ENCODE measurements at regions not wholly inside any gene's neighbourhood (a gene's known extent, or its start where the extent isn't known, plus 50 kb on each side); places are given as distances from the start of the nearest gene placed in this dataset.
"Not testable (repeated sequence)": the region's sequence is repeated elsewhere in the genome, so short reads cannot be mapped to it uniquely, and the experiment has no call there.

DNA sequence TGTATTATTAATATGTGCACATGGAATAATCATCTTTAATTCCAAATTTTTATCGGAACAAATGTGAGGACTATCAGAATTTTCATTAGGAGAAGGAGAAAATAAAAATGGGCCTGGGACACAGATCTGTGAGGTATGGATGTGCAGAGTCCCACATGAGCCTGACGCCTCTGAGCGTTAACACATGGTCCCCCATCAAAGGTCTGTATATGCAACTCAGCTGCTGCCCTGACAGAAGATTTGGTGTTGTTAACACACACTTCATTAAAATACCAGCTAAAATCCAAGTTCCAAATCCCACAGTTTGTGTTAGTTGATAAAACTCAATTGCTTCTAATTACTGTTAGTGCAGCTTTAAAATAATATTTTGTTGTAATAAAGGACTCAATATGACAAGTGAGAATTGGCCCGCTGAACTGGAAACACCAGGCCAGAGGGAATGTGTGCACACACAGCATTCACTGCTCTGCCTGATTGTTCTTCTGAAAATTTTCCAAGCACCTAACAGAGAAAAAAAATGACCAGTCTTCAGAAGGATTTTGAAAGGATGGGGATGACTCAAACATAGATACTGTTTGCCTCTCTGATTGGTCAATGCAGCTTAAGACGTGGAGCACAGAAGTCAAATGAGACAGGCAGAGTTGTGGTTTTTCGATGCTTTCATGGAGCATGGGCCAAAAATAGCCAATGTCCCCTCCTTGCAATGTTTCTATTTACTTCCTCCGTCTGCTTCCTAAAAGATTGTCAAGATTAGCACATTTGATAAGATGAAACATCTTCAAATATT lies 266.6 kb downstream of the NKX6-1 start:
- DNase-seq (ENCODE audit: extremely low read depth, low read depth, low spot score), result no peak

DNA sequence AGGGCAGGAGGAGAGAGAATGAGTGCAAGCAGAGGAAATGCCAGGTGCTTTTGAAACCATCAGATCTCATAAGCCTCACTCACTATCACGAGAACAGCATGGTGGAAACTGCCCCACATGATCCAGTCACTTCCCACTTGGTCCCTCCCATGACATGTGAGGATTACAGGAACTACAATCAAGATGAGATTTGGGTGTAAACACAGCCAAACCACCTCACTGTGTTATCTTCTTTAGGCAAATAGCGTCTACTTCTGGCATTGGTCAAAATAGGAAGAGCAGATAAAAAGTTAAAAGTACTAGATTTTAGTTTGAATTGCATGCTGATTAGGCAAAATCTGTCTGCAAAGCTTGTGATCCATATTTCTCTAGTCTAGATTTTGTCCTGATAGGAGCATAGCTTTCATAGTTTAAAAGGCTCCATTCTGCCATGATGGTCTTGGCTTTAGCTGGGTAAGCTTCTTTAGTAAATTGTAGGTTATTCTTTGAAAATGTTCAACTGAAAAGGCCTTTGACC lies 267.5 kb downstream of the NKX6-1 start:
- no peak for DNase-seq (ENCODE audit: extremely low read depth, low read depth, low spot score)

DNA sequence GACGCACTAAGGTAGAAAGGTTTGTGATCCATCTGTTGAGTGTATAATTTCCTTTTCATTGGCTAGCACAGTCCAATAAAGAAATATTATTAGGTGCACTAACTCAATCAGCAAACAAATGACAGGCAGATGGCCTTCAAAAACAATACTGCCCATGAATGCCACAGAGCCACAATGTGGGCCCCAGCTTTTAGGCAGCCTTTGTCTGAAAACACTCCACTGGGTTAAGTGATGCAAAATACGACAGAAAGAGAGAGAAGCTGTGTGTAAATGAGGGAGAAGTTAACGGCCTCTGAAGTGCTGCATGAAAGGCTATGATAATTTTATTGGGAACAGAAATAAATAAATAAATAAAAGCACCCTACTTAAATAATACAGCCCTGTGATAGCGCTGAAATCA lies 274.6 kb downstream of the NKX6-1 start:
- no peak for DNase-seq (ENCODE audit: extremely low read depth, low read depth, low spot score)

DNA sequence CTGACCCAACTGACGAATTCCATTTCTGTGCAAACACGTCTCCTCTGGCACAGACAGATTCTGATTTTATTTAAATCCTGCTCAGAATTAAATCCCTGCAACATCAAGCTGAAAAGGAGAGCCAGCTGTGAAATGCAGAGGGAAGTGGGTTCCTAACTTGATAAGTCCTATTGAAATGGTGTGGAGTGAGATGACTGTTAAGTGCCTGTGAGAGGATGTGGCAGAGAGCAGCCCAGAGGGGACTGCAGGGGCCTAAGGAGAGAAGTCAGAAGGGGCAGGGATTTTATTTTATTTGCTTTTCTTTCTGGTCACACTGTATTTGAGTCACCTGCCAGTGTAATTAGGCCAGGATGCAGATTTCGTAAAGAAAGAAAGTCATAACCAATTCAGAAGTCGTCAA lies 277.4 kb downstream of the NKX6-1 start:
- DNase-seq (ENCODE audit: extremely low read depth, low read depth, low spot score), result no peak

DNA sequence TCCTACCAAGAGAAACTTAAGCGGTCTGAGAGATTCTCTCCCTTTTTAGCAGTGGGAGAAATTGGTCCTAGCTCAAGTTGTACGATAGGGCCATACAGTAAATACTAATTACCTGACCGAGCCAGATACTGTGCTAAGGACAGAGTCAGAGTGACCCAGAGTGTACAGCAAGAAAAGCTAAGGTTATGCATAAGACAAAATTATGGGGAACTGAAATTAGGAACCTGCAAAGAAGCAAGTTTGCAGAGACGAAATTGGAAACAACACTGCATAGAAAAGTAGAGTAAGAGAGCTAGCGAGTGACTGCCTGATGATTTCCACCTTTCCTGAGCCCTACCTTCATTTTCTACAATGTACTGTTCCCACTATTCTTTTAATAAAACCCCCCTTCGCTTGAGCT lies 278.1 kb downstream of the NKX6-1 start:
- DNase-seq (ENCODE audit: extremely low read depth, low read depth, low spot score), result no peak

DNA sequence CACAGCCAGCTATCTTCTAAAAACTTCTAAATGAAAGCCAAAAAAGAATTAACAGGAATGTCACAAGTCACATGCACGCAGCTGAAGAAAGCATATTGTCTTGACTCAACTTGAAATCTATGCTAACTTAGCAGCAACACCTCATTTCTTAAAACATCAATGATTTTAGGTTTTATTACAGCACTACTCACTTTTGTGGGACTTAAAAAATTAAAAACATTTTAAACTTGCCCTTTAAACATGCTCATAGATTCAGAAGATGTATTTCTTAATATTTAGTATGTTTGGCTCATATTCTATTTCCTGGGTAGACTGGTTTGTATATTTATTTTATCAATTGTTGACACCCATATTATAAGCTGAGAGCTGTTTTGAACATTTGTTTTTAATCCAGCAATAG lies 279.4 kb downstream of the NKX6-1 start:
- DNase-seq (ENCODE audit: extremely low read depth, low read depth, low spot score), result no peak

DNA sequence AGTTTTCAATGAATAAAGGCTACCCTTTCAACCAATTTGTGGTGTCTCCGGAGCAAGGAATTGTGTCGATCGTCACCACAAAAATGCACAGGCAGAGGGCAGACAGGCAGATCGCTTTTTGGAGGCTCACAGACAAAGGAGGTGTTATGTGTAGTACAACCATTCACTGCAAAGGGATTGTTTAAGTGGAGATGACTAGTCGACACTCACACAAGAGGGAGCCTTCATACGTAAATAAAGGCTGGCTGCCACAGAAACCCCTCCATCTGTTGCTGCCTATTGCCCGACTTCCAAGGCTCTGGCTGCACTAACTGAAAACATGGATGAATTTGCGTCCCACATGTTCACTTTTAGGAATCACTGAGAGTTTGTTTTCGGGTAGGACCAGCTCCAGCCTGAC lies 281.1 kb downstream of the NKX6-1 start:
- DNase-seq (ENCODE audit: extremely low read depth, low read depth, low spot score), result no peak

DNA sequence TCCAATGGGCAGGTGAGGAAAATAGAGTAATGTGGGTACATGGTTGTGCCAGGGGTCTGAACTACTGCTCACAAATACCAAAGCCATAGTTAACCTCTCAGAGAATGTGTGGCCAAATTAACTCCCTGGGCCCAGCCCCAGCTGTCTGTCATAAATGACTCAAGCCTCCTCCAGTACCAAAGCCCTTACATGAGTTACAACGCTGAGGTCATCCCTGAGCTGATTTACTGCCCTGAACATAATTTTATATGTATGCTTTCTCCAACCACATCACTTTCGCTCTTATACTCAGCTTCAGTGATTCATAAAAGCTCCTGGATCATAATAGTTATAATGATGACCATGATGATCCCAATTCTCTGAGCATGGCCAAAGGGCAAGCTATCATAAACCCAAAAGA lies 283.9 kb downstream of the NKX6-1 start:
- no peak for DNase-seq (ENCODE audit: extremely low read depth, low read depth, low spot score)

DNA sequence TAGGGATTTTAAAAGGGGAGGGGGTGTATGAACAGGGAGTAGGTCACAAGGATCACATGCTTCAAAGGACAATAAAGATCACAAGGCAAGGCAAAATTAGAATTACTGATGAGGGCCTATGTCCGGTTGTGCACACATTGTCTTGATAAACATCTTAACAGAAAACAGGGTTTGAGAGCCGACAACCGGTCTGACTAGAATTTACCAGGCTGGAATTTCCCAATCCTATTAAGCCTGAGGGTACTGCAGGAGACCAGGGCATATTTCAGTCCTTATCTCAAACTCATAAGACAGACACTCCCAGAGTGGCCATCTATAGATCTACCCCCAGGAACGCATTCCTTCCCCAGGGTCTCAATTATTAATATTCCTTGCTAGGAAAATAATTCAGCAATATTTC lies 292.9 kb downstream of the NKX6-1 start:
- DNase-seq (ENCODE audit: extremely low read depth, low read depth, low spot score), result not testable (repeated sequence)

DNA sequence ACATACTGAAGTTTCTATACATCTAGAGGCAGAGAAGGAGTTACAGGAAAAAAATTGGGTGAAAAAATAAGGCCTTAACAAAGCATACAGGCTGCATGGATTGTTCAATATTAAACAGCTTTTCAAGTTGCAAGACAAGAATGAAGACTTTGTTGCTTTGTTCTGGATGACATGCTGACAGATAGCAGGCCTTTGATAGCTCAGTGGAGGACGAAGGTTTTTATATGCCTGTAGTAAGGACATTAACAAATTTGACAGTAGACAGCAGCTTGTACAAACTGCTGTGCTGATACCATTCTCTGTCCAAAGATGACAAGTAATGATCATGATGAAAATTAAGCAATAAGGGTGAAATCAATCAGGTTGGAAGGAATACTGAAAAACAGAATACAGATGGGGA lies 309.9 kb downstream of the NKX6-1 start:
- DNase-seq (ENCODE audit: extremely low read depth, low read depth, low spot score), result no peak

DNA sequence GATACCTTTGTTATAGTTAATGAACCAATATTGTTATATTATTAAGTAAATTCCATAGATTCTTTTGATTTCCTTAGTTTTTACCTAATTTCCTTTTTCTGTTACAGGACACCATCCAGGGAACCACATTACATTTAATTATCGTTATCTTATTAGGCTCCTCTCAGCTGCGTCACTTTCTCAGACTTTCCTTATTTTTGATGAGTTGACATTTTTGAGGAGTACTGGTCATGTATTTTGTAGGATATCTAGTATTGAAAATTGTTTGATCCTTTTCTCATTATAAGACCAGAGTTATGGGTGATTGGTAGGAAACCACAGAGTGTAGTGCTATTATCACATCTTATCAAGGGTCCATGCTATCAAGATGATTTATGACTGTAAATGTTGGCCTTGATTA lies 319.7 kb downstream of the NKX6-1 start:
- no peak for DNase-seq (ENCODE audit: extremely low read depth, low read depth, low spot score)

DNA sequence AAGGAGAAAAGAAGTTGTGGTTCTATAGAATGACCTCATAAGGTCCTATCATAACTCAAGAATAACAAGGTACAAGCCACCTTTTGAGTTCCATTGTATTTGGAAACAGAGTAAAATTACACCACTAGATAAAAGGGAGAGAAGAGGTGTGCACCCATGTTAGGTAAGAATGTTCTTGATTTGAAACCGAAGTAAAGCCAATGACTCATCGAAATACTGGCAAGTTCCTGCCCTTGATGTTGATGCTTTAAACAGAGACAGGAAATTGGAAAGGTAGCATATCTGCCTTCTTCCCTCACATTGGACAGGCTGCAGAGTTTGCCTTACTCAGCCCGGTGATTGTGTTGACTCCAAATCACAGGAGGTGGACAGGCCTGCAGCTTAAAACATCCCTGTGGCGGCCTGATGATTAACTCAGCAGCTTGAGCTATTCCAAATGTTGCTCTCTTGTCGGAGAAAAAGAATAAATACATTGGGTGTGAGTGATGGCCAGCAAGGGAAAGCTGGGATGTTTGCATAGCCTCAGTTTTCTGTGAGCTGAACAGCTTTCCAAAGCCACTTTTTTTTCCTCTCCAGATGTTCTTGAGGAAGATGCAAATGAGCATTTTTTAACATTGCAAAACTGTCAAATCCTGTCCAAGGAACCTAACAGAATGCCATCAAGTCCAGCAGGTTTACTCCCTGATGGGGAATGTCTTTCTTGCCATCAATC lies 321.1 kb downstream of the NKX6-1 start:
- DNase-seq (ENCODE audit: extremely low read depth, low read depth, low spot score), result no peak

DNA sequence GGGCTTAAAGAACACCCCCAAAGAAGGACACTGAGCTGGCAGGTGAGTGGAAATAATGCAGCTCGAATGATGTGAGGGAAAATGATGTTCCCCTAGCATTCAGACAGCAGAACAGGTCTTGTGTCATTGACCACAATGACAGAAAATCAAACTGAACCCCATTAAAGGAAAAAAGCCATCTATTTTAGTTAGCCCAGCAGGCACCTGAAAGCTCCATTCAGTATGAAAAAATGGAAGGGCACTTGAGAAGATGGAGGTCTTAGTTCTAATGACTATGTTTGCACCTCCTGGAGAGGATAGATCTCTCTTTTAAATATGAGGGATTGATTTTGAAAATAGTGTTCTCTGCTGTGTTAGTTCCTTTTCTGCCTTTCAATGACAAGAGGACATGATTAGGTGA lies 323.1 kb downstream of the NKX6-1 start:
- DNase-seq (ENCODE audit: extremely low read depth, low read depth, low spot score), result no peak

DNA sequence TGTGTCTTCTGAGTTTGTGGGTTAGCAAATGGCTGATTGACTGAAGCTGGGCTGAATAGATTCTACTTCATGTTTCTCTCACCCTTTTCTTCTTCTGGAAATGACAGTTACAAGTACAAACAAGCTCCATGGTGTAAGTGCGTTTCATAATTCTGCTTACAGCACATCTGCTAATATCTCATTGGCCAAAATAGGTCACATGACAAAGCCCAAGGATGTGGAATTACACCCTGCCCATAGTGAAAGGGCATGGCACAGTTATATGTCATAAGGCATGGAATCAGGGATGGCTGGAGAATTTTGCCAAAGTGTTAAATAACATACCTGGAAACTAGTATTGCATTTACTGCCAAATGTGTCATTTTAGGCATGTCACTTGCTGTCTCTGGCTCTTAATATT lies 327.2 kb downstream of the NKX6-1 start:
- no peak for DNase-seq (ENCODE audit: extremely low read depth, low read depth, low spot score)

DNA sequence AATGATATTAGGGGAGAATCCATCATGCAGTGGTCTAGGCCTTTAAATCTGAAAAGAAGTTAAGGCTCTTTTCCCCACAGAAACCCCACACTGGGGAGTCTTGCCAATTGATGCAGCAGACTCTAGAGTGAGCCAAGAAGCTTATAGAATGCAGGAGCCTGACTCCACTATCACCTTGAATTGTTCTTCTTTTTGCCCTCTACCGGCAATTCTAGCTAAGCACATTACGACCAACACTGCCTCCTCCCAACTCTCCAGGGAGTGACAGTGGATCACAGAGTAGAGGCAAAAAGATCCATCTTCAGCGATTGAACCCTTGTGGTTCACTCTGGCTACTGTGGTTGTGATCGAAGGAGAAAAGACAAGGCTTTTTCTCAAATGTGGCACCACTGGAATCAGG lies 331.5 kb downstream of the NKX6-1 start:
- DNase-seq (ENCODE audit: extremely low read depth, low read depth, low spot score), result no peak

DNA sequence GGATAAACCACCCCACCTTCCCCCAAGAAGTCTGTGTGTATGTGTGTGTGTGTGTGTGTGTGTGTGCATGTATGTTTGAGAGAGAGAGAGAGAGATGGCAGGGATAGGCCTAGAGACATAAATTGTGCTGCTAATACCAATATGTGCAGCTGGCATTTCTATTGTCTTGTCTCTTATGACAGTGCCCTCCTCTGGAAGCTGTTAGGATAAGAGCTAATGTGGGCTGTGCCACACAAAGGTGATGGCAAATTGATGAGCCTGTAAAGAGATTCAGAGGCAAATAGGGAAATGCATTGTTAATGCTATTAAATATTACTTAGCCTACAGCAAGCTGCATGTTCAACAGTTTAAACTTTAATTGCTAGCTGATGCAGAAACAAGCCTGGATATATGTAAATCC lies 332.0 kb downstream of the NKX6-1 start:
- no peak for DNase-seq (ENCODE audit: extremely low read depth, low read depth, low spot score)

DNA sequence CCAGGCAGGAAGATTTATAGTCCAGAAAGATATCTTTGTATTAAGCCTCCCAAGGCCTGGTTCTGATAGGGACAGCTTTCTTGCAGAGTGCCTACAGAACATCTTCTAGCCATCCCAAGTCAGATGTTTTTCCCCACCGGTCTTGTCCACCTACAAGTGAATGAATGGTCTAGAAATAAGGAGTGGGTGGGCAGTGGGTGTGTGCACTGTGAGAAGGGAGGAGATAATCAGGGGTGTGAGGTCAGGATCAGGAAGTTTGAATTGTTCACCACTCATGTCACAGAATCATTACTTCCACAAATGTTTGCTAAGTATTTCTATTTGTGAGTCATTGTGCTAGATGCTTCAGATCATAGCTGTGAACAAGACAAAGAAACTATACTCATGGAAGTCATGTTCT lies 332.6 kb downstream of the NKX6-1 start:
- DNase-seq (ENCODE audit: extremely low read depth, low read depth, low spot score), result no peak

DNA sequence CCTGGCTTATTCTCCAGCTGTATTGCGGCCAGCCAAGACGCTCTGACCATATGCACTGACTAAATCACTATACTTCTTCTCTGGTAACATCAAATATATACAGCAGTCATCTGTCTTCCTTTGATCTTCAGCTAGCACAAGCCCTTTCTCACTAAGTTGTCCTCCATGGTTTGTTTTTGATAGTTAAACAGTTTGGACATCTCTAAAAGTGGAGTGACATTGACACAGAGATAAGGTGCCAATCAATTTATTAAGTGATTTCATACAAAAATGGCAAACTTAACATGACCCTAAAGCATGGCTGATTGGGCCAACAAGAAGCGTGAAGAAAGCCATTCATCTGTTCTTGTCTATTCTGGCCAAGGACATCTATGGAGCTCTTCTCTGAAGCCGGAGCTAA lies 334.9 kb downstream of the NKX6-1 start:
- DNase-seq (ENCODE audit: extremely low read depth, low read depth, low spot score), result no peak

DNA sequence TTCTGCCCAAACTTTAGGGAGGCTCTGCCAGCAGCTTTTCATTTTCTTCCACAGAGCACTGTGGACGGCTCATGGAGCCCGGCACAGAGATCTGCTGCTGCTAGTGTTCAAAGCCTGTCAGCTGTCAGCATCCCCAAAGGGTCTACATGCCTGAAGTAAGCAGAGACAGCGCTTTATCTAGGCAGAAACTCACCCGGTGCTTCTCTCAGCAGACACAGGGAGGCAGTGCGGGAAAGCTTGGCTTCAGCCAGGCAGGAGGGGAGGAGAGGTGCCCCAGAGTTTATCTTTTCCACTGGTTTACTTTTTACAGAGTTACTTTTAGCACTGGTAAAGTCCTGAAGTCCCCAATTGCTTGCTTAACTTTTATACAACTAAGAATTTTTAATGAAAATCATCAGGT lies 339.3 kb downstream of the NKX6-1 start:
- DNase-seq (ENCODE audit: extremely low read depth, low read depth, low spot score), result no peak

DNA sequence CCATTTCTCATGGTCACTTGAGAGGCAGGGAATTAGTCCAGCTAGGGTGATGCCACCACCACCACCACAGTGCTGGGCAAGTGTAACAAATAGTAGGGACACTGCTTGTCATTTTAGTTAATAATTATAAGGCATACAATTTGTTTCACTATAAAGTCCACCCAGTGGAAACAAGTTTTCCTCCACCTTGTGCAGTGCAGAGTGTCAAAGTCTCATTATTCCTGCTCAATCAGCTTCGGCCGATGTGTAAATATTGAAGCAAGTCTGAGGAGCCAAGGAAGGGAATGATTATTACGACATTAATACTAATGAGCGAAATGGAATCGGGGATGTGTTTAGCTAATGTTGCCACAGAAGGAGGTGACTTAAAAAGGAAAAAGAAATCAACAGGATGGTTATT lies 340.4 kb downstream of the NKX6-1 start:
- no peak for DNase-seq (ENCODE audit: extremely low read depth, low read depth, low spot score)

DNA sequence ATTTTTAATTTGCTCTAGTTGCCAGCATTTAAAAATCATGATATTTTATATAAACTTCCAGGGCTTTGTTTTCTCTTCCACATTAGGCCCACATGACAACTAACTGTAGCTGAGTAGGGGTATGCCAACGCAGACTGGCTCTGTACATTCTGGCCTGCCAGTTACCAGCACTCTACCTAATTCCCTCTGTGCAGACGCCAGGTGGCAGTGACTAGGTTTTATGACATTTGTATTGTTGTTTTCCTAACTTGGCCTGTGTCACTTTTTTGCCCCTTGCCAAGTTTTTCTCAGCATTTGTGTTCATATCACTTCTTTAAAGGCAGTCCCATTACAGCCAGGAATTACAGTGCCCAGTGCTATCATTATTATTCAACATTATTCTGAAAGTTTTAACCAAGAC lies 347.5 kb downstream of the NKX6-1 start:
- DNase-seq (ENCODE audit: extremely low read depth, low read depth, low spot score), result no peak

DNA sequence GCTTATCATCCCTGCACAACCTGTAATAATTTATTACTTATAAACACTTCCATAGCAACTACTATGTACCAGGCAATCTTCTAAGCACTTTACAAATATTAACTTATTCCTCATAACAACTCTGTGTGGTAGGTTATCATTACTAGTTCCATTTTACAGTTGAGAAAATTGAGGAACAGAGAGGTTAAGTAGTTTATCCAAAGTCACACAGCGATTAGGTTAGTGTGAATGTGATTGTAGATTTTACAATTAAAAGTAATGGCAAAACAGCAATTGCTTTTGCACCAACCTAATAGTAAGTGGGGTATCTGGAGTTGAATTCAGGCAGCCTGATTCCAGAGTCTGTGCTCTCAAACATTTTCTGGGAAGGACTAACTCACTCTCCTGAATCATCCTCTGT lies 348.9 kb downstream of the NKX6-1 start:
- DNase-seq (ENCODE audit: extremely low read depth, low read depth, low spot score), result no peak

All from glomerular endothelial cell (primary cell).